T-helper 2 cell treated with Interferon-gamma antibody and Interleukin-4, amounts not matched to agents 5 μg/mL and 100 μg/mL, for 36 hours (primary cell): ENCODE measurements at regions not wholly inside any gene's neighbourhood (a gene's known extent, or its start where the extent isn't known, plus 50 kb on each side); places are given as distances from the start of the nearest gene placed in this dataset.

ENCODE experiments used
- DNase-seq: peaks from one replicate; pipeline ENCODE4 v3.0.0; 2021; ENCODE audit warnings: low spot score
- H3K27ac Mint-ChIP-seq: one replicate; pipeline ENCODE4 v1.8.0; 2021; ENCODE audit warnings: mild to moderate bottlenecking, mixed read lengths
- H3K27me3 Mint-ChIP-seq: one replicate; pipeline ENCODE4 v1.8.0; 2021; ENCODE audit warnings: low read depth, mixed read lengths
- H3K36me3 Mint-ChIP-seq: one replicate; pipeline ENCODE4 v1.8.0; 2021; ENCODE audit warnings: low read depth, mixed read lengths
- H3K4me1 Mint-ChIP-seq: one replicate; pipeline ENCODE4 v1.8.0; 2021; ENCODE audit warnings: low read depth, mixed read lengths
- H3K4me3 Mint-ChIP-seq: one replicate; pipeline ENCODE4 v1.8.0; 2022; ENCODE audit warnings: mild to moderate bottlenecking, moderate library complexity, mixed read lengths
- H3K9me3 Mint-ChIP-seq: one replicate; pipeline ENCODE4 v1.8.0; 2021; ENCODE audit warnings: mixed read lengths

GRCh38 chr13:22655106-22655852 is 525.5 kb upstream of the SGCG start:
- Mint-ChIP-seq H3K27me3 (no peaks in the 10 kb centered on the region), H3K9me3 (peaks cover 11% of the 10 kb centered on the region), H3K36me3 (no peaks in the 10 kb centered on the region), H3K27ac (no peak overlapping the region), H3K4me3 (no peak overlapping the region), H3K4me1 (no peaks in the 10 kb centered on the region)
- no peak for DNase-seq

GRCh38 chr13:22662771-22663170 is 518.0 kb upstream of the SGCG start:
- DNase-seq: no peak
- Mint-ChIP-seq H3K9me3 (peaks cover 19% of the 10 kb centered on the region), H3K27me3 (no peaks in the 10 kb centered on the region), H3K27ac (no peak overlapping the region), H3K36me3 (no peaks in the 10 kb centered on the region), H3K4me1 (no peaks in the 10 kb centered on the region), H3K4me3 (no peak overlapping the region)

GRCh38 chr13:22665506-22665905 is 515.3 kb upstream of the SGCG start:
- H3K4me3 Mint-ChIP-seq: no peak overlapping the region
- H3K36me3 Mint-ChIP-seq: no peaks in the 10 kb centered on the region
- no peak for DNase-seq
- H3K27me3 Mint-ChIP-seq: no peaks in the 10 kb centered on the region
- H3K27ac Mint-ChIP-seq: no peak overlapping the region
- no peaks in the 10 kb centered on the region for H3K4me1 Mint-ChIP-seq
- H3K9me3 Mint-ChIP-seq: peaks cover 16% of the 10 kb centered on the region

GRCh38 chr13:22690756-22691155 is 490.0 kb upstream of the SGCG start:
- peaks cover 28% of the 10 kb centered on the region for H3K9me3 Mint-ChIP-seq
- no peaks in the 10 kb centered on the region for H3K27me3 Mint-ChIP-seq
- no peak overlapping the region for H3K27ac Mint-ChIP-seq
- DNase-seq: no peak
- no peak overlapping the region for H3K4me3 Mint-ChIP-seq
- no peaks in the 10 kb centered on the region for H3K4me1 Mint-ChIP-seq
- no peaks in the 10 kb centered on the region for H3K36me3 Mint-ChIP-seq

GRCh38 chr13:22693691-22694090 is 487.1 kb upstream of the SGCG start:
- Mint-ChIP-seq H3K4me1 (no peaks in the 10 kb centered on the region), H3K27ac (no peak overlapping the region), H3K36me3 (no peaks in the 10 kb centered on the region)

GRCh38 chr13:22696433-22696832 is 484.3 kb upstream of the SGCG start:
- H3K27ac Mint-ChIP-seq: no peak overlapping the region
- no peaks in the 10 kb centered on the region for H3K36me3 Mint-ChIP-seq
- no peaks in the 10 kb centered on the region for H3K27me3 Mint-ChIP-seq
- no peaks in the 10 kb centered on the region for H3K4me1 Mint-ChIP-seq
- no peak overlapping the region for H3K4me3 Mint-ChIP-seq
- no peak for DNase-seq
- H3K9me3 Mint-ChIP-seq: peaks cover 43% of the 10 kb centered on the region

More at GRCh38 chr13:22693691-22694090, 487.1 kb upstream of the SGCG start:
- peaks cover 31% of the 10 kb centered on the region for H3K9me3 Mint-ChIP-seq
- DNase-seq: no peak
- H3K27me3 Mint-ChIP-seq: no peaks in the 10 kb centered on the region
- no peak overlapping the region for H3K4me3 Mint-ChIP-seq

GRCh38 chr13:22698467-22698866 is 482.3 kb upstream of the SGCG start:
- peaks cover 38% of the 10 kb centered on the region for H3K9me3 Mint-ChIP-seq
- no peaks in the 10 kb centered on the region for H3K4me1 Mint-ChIP-seq
- H3K4me3 Mint-ChIP-seq: no peak overlapping the region
- H3K27me3 Mint-ChIP-seq: no peaks in the 10 kb centered on the region
- DNase-seq: no peak
- no peaks in the 10 kb centered on the region for H3K36me3 Mint-ChIP-seq
- H3K27ac Mint-ChIP-seq: no peak overlapping the region

- H3K27ac Mint-ChIP-seq: no peak overlapping the region
- H3K9me3 Mint-ChIP-seq: peaks cover 38% of the 10 kb centered on the region
- no peak overlapping the region for H3K4me3 Mint-ChIP-seq
- H3K36me3 Mint-ChIP-seq: no peaks in the 10 kb centered on the region
- no peaks in the 10 kb centered on the region for H3K27me3 Mint-ChIP-seq
- H3K4me1 Mint-ChIP-seq: no peaks in the 10 kb centered on the region
- no peak for DNase-seq
Observed at GRCh38 chr13:22700246-22700887, 480.4 kb upstream of the SGCG start.

- peaks cover 25% of the 10 kb centered on the region for H3K9me3 Mint-ChIP-seq
- no peaks in the 10 kb centered on the region for H3K36me3 Mint-ChIP-seq
- H3K27me3 Mint-ChIP-seq: no peaks in the 10 kb centered on the region
- H3K27ac Mint-ChIP-seq: no peak overlapping the region
- no peak for DNase-seq
- H3K4me1 Mint-ChIP-seq: no peaks in the 10 kb centered on the region
- H3K4me3 Mint-ChIP-seq: no peak overlapping the region
Observed at GRCh38 chr13:22703601-22704209, 477.1 kb upstream of the SGCG start.

- Mint-ChIP-seq H3K36me3 (no peaks in the 10 kb centered on the region), H3K27me3 (no peaks in the 10 kb centered on the region), H3K9me3 (peaks cover 21% of the 10 kb centered on the region), H3K4me1 (no peaks in the 10 kb centered on the region), H3K4me3 (no peak overlapping the region), H3K27ac (no peak overlapping the region)
- DNase-seq: no peak
Observed at GRCh38 chr13:22707946-22708345, 472.8 kb upstream of the SGCG start.

GRCh38 chr13:22717036-22717435 is 463.7 kb upstream of the SGCG start:
- no peaks in the 10 kb centered on the region for H3K27me3 Mint-ChIP-seq
- H3K9me3 Mint-ChIP-seq: peaks cover 3% of the 10 kb centered on the region
- H3K27ac Mint-ChIP-seq: no peak overlapping the region
- no peaks in the 10 kb centered on the region for H3K36me3 Mint-ChIP-seq
- no peaks in the 10 kb centered on the region for H3K4me1 Mint-ChIP-seq
- no peak overlapping the region for H3K4me3 Mint-ChIP-seq
- DNase-seq: no peak

- Mint-ChIP-seq H3K9me3 (no peaks in the 10 kb centered on the region), H3K27ac (no peak overlapping the region), H3K4me3 (no peak overlapping the region), H3K36me3 (no peaks in the 10 kb centered on the region), H3K27me3 (no peaks in the 10 kb centered on the region), H3K4me1 (no peaks in the 10 kb centered on the region)
- DNase-seq: no peak
Observed at GRCh38 chr13:22726726-22727125, 454.1 kb upstream of the SGCG start.

- Mint-ChIP-seq H3K4me3 (no peak overlapping the region), H3K4me1 (no peaks in the 10 kb centered on the region)
Observed at GRCh38 chr13:22735011-22735995, 445.5 kb upstream of the SGCG start.

More at GRCh38 chr13:22735011-22735995, 445.5 kb upstream of the SGCG start:
- Mint-ChIP-seq H3K27me3 (no peaks in the 10 kb centered on the region), H3K36me3 (no peaks in the 10 kb centered on the region), H3K27ac (no peak overlapping the region), H3K9me3 (no peaks in the 10 kb centered on the region)
- DNase-seq: no peak
